ENCODE measurements at regions not wholly inside any gene's neighbourhood (a gene's known extent, or its start where the extent isn't known, plus 50 kb on each side); places are given as distances from the start of the nearest gene placed in this dataset.

DNA sequence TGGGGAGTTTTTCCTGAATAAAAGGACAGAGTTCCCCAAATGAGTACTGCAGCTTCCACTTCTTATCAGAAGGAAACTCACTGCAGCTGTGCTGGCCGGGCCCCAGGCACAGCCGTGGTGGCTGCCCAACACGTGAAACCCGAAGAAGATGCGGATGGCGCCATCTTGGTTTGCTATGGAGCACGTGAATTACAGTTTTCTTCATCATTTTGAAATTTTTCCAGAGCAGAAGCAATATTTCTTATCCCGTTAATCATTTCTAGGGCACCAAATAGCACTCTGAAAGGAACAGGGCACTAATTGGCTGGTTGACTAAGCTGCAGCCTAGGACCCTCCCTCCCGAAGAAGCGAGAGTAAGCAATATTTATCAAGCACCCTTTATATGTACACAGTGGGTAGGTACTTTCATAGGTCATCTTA is 63.2 kb upstream of the EPS8L3 start:
- TF ChIP-seq CTCF (IDR thresholded peaks at IDR 0.05): no peak
- TF ChIP-seq POLR2A (IDR thresholded peaks at IDR 0.05): no peak
